ENCODE measurements at regions not wholly inside any gene's neighbourhood (a gene's known extent, or its start where the extent isn't known, plus 50 kb on each side); places are given as distances from the start of the nearest gene placed in this dataset.

DNA sequence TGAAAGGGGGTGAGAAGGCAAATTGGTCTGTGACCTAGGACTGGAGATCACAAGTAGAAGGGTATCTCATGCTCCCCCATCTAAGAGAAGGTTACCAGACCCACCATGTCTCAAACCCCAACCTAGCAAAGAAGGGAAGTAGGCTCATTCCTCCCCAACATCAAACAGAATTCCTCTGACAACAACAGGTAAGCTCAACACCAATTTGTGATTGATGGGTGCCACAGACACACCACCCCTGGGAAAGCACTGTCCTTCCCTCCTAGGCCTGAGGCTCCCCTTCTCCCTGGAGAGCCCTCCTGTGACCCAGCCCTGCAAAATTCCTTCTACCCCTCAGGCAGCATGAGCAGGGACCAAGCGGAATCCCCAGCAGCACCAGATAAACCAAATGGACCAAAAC lies 154.3 kb downstream of the BUD13 start:
- Histone ChIP-seq H3K4me3 (no peak overlapping the region), H3K27me3 (replicated peaks; ENCODE audit: insufficient read depth) (no peaks in the 10 kb centered on the region), H3K4me1 (replicated peaks) (no peaks in the 10 kb centered on the region), H3K27ac (no peak overlapping the region), H3K9me3 (no peaks in the 10 kb centered on the region), H3K36me3 (no peaks in the 10 kb centered on the region)
- TF ChIP-seq POLR2AphosphoS5 (IDR thresholded peaks at IDR 0.05) (no peak), POLR2A (IDR thresholded peaks at IDR 0.05) (no peak)
- DNase-seq (ENCODE audit: low spot score): no peak
- intact Hi-C loops (cut with DNase I): no loop called here
- WGBS: 58% methylated on average over 1 of the region's 1 CpG

DNA sequence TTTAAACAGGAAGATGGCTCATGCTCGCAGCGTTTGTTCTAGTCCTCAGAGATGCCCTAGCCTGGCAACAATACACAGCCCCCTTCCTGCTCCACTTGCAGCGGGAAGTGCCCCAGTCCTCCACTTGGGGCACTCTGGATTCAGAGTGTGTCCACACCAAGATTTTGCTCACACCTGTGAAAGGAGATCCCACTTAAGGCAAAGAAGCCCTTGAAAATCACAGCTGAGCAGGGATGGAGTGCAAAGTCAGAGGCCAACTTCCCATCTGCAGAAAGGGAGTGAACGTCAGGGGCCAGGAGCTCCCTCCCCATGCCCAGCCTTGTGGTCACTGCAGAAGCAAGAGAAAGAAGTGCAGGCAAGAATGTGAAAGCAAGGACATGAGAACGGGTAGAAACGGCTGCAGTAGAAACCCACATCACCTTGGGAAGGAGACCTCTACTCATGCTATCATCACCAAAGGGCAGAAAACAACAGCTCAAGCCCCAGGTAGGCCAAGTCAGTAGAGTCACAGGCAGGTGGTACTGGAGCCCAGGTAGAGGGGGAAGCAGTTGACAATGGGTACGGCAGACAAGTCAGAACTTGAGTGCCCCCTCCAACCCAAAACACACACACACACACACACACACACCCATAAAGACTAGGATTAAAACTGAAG lies 157.4 kb downstream of the BUD13 start:
- Histone ChIP-seq H3K27me3 (replicated peaks; ENCODE audit: insufficient read depth) (no peaks in the 10 kb centered on the region), H3K27ac (no peak overlapping the region), H3K4me1 (replicated peaks) (no peaks in the 10 kb centered on the region), H3K36me3 (no peaks in the 10 kb centered on the region), H3K9me3 (no peaks in the 10 kb centered on the region), H3K4me3 (no peak overlapping the region)
- TF ChIP-seq, protein P1, sequence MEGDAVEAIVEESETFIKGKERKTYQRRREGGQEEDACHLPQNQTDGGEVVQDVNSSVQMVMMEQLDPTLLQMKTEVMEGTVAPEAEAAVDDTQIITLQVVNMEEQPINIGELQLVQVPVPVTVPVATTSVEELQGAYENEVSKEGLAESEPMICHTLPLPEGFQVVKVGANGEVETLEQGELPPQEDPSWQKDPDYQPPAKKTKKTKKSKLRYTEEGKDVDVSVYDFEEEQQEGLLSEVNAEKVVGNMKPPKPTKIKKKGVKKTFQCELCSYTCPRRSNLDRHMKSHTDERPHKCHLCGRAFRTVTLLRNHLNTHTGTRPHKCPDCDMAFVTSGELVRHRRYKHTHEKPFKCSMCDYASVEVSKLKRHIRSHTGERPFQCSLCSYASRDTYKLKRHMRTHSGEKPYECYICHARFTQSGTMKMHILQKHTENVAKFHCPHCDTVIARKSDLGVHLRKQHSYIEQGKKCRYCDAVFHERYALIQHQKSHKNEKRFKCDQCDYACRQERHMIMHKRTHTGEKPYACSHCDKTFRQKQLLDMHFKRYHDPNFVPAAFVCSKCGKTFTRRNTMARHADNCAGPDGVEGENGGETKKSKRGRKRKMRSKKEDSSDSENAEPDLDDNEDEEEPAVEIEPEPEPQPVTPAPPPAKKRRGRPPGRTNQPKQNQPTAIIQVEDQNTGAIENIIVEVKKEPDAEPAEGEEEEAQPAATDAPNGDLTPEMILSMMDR (IDR thresholded peaks at IDR 0.05): no peak
- TF ChIP-seq POLR2AphosphoS5 (IDR thresholded peaks at IDR 0.05) (no peak), POLR2A (IDR thresholded peaks at IDR 0.05) (no peak)
- WGBS: 65% methylated on average over 7 of the region's 7 CpGs
- DNase-seq (ENCODE audit: low spot score): no peak
- intact Hi-C loops (cut with DNase I): no loop called here

DNA sequence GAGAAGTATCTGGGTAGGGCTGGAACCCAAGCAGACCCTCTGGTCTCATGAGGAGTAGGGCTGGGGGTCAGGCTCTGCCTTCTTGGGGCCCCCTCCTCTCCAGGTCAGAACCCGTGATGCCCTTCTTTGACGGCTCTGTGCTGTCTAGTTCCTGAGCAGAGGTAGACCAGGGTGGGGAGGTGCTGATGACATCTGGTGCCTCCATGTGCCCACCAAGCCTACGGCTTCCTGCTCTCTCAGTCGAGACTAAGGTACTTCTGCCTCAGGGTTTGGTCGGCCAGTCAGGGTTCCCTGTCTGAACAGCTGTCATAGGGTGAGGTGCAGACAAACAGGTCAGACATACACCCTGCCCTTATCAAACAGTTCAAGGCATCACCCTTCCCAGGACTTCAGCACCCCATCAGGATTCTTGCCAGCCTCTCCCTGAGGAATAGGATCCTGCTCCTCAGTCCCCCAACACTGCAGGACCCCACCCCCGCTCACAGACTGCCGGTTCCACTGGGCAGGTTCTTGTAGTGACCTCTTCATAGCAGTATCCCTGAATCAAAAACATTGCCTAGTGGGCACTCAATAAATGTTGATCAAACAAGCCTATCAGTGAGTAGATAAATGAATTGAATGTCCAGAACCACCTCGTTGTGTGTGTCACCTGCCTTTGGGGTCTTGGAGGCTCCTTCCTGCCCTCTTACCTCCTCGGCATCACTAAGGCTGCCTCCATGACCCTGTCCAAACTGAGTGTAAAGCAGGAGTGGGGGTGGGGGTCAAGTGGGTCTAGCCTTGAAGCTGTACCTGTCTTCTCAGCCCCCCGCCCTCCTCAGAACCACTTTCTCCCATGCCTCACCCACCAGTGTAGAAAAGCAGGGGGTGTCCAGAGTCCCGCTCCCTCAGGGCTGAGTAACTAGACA lies 158.2 kb downstream of the BUD13 start:
- no peak for DNase-seq (ENCODE audit: low spot score)
- Histone ChIP-seq H3K9me3 (no peaks in the 10 kb centered on the region), H3K4me1 (replicated peaks) (no peaks in the 10 kb centered on the region), H3K4me3 (no peak overlapping the region), H3K27ac (no peak overlapping the region), H3K36me3 (no peaks in the 10 kb centered on the region), H3K27me3 (replicated peaks; ENCODE audit: insufficient read depth) (no peaks in the 10 kb centered on the region)
- TF ChIP-seq POLR2A (IDR thresholded peaks at IDR 0.05) (no peak), POLR2AphosphoS5 (IDR thresholded peaks at IDR 0.05) (no peak)
- TF ChIP-seq, protein P1 (IDR thresholded peaks at IDR 0.05): no peak
- intact Hi-C loops (cut with DNase I): no loop called here
- WGBS: 89% methylated on average over 10 of the region's 11 CpGs

DNA sequence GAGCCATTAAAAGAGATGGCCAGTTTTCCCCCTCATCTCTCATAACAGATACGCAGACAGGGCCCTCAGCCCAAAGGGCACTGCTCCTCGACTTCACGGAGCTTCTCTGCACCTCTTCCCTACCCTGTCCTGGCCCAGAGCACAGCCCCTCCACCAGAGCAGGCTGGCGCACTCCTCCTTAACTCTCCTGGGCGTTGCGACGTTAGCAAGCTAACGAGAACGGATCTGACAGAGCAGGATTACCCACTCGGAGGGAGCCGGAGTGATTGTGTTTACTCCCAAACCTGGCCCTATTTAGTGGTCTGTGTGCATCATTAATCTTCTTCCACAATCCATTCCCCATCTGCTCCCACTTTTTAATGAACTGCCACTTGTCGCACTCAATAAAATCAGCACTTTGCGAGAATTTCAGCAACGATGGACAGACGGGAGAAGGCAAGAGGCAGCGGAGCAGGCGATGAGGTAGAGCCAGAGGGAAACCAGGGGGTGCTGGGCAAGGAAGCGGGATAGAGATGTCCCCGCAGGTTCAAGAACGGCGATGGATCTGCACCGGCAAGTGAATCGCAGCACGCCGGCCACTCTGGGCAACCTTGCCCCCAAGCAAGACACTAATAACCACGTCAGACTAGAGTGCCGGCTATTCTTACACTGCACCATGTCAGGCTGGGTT lies 159.4 kb downstream of the BUD13 start:
- no peak overlapping the region for H3K4me3 ChIP-seq
- WGBS: 55% methylated on average over 27 of the region's 27 CpGs
- intact Hi-C loops (cut with DNase I): no loop called here

More for the DNA sequence above, 159.4 kb downstream of the BUD13 start:
- TF ChIP-seq, protein P1 (IDR thresholded peaks at IDR 0.05): no peak
- no peak for TF ChIP-seq POLR2A (IDR thresholded peaks at IDR 0.05)
- TF ChIP-seq POLR2AphosphoS5 (IDR thresholded peaks at IDR 0.05): no peak
- Histone ChIP-seq H3K27ac (no peak overlapping the region), H3K36me3 (no peaks in the 10 kb centered on the region), H3K27me3 (replicated peaks; ENCODE audit: insufficient read depth) (no peaks in the 10 kb centered on the region), H3K9me3 (no peaks in the 10 kb centered on the region), H3K4me1 (replicated peaks) (no peaks in the 10 kb centered on the region)
- no peak for DNase-seq (ENCODE audit: low spot score)

Data from prostate gland (tissue), 2 donors.